ENCODE measurements at regions not wholly inside any gene's neighbourhood (a gene's known extent, or its start where the extent isn't known, plus 50 kb on each side); places are given as distances from the start of the nearest gene placed in this dataset.

- intact Hi-C loops (cut with micrococcal nuclease), result no loop called here
- Histone ChIP-seq H3K4me1 (ENCODE audit: control insufficient read depth in 1 of 2, insufficient read depth in 2 of 2, low read length in 2 of 2) (no peaks in the 10 kb centered on the region), H3K36me3 (ENCODE audit: control insufficient read depth in 1 of 2, insufficient read depth in 2 of 2, low read length in 2 of 2) (no peaks in the 10 kb centered on the region), H3K9me3 (ENCODE audit: control insufficient read depth in 1 of 2, insufficient read depth in 1 of 2, low read depth in 1 of 2, low read length in 2 of 2) (no peaks in the 10 kb centered on the region), H3K4me2 (ENCODE audit: low read length) (no peak overlapping the region), H3K9ac (ENCODE audit: low read length) (no peak overlapping the region), H3K27me3 (ENCODE audit: insufficient read depth, low read length) (no peaks in the 10 kb centered on the region), H3K79me2 (ENCODE audit: insufficient read depth, low read length) (no peaks in the 10 kb centered on the region), H4K20me1 (ENCODE audit: insufficient read depth) (no peaks in the 10 kb centered on the region), H3K9me2 (ENCODE audit: insufficient read depth) (no peaks in the 10 kb centered on the region), H3K4me3 (replicated peaks in 1 of 2; ENCODE audit: low read depth in 1 of 2, low read length in 2 of 2) (no peak overlapping the region), H2AFZ (ENCODE audit: low read depth, low read length, poor library complexity, severe bottlenecking) (no peak overlapping the region), H3K27ac (ENCODE audit: low read depth, low read length) (no peak overlapping the region)
- CTCF ChIA-PET, result no interaction called here
- RAD21 ChIA-PET (ENCODE audit: low non-redundant PET in 1 of 2, low total read pairs in 2 of 2, uncharacterized antibody in 2 of 2, unreplicated experiment in 2 of 2), result no interaction called here
- TF ChIP-seq TCF7L2 (IDR thresholded peaks at IDR 0.05; ENCODE audit: borderline replicate concordance, extremely low read depth, insufficient read depth, insufficient read length) (no peak), ATF3 (IDR thresholded peaks at IDR 0.05) (no peak), FOSL1 (IDR thresholded peaks at IDR 0.05; ENCODE audit: low read depth) (no peak), RAD21 (IDR thresholded peaks at IDR 0.05; ENCODE audit: low read depth) (no peak), ZFX (IDR thresholded peaks at IDR 0.05) (no peak), POLR2AphosphoS5 (IDR thresholded peaks at IDR 0.05; ENCODE audit: low read depth, low read length) (no peak), ZBTB33 (IDR thresholded peaks at IDR 0.05; ENCODE audit: extremely low read depth, insufficient replicate concordance, low read length) (no peak), JUND (IDR thresholded peaks at IDR 0.05) (no peak), SIN3A (IDR thresholded peaks at IDR 0.05; ENCODE audit: low read depth) (no peak), EZH2phosphoT487 (IDR thresholded peaks at IDR 0.05; ENCODE audit: borderline replicate concordance) (no peak), EGR1 (IDR thresholded peaks at IDR 0.05; ENCODE audit: low read depth) (no peak), ZNF274 (IDR thresholded peaks at IDR 0.05; ENCODE audit: low read depth, low read length) (no peak), CBX3 (IDR thresholded peaks at IDR 0.05; ENCODE audit: low read depth) (no peak), SP1 (IDR thresholded peaks at IDR 0.05; ENCODE audit: low read depth) (no peak)
- POLR2A ChIA-PET, result no interaction called here
- DNase-seq (ENCODE audit: low read depth, low spot score) (no peak), ATAC-seq (no peak)
- BruUV-seq (replicated peaks), result no TSS peak
Observed at GRCh38 chr6:126888727-126889725, 229.4 kb upstream of the RSPO3 start.
